ENCODE measurements at regions not wholly inside any gene's neighbourhood (a gene's known extent, or its start where the extent isn't known, plus 50 kb on each side); places are given as distances from the start of the nearest gene placed in this dataset.

GRCh38 chr10:84588971-84589370, 260.6 kb downstream of the CCSER2 start:
- H3K27me3 Mint-ChIP-seq (ENCODE audit: low read depth, poor library complexity), result peaks cover 11% of the 10 kb centered on the region
- no peak overlapping the region for H3K27ac Mint-ChIP-seq
- no peak for DNase-seq
- no peaks in the 10 kb centered on the region for H3K36me3 Mint-ChIP-seq (ENCODE audit: low read depth)
- no peaks in the 10 kb centered on the region for H3K9me3 Mint-ChIP-seq
- TF ChIP-seq CTCF (IDR thresholded peaks at IDR 0.05), result no peak
- no peak overlapping the region for H3K4me3 Mint-ChIP-seq
- peaks cover 76% of the 10 kb centered on the region for H3K4me1 Mint-ChIP-seq

GRCh38 chr10:84589526-84590205, 261.3 kb downstream of the CCSER2 start:
- DNase-seq, result no peak
- no peak for TF ChIP-seq CTCF (IDR thresholded peaks at IDR 0.05)
- H3K4me3 Mint-ChIP-seq, result no peak overlapping the region
- no peaks in the 10 kb centered on the region for H3K36me3 Mint-ChIP-seq (ENCODE audit: low read depth)
- peaks cover 69% of the 10 kb centered on the region for H3K4me1 Mint-ChIP-seq
- H3K27me3 Mint-ChIP-seq (ENCODE audit: low read depth, poor library complexity), result peaks cover 13% of the 10 kb centered on the region
- H3K27ac Mint-ChIP-seq, result peak overlapping the region; percentile 93
- no peaks in the 10 kb centered on the region for H3K9me3 Mint-ChIP-seq

- H3K36me3 Mint-ChIP-seq (ENCODE audit: low read depth), result no peaks in the 10 kb centered on the region
- H3K9me3 Mint-ChIP-seq, result no peaks in the 10 kb centered on the region
- H3K27me3 Mint-ChIP-seq (ENCODE audit: low read depth, poor library complexity), result peaks cover 13% of the 10 kb centered on the region
- no peak for DNase-seq
- TF ChIP-seq CTCF (IDR thresholded peaks at IDR 0.05), result no peak
- no peak overlapping the region for H3K4me3 Mint-ChIP-seq
- peak overlapping the region; percentile 93 for H3K27ac Mint-ChIP-seq
- H3K4me1 Mint-ChIP-seq, result peaks cover 64% of the 10 kb centered on the region
Observed at GRCh38 chr10:84590327-84591193, 262.2 kb downstream of the CCSER2 start.

GRCh38 chr10:84593506-84593905, 265.1 kb downstream of the CCSER2 start:
- H3K9me3 Mint-ChIP-seq, result peaks cover 21% of the 10 kb centered on the region
- H3K4me1 Mint-ChIP-seq, result peaks cover 50% of the 10 kb centered on the region
- peak overlapping the region; percentile 54 for H3K27ac Mint-ChIP-seq
- H3K27me3 Mint-ChIP-seq (ENCODE audit: low read depth, poor library complexity), result peaks cover 9% of the 10 kb centered on the region
- H3K4me3 Mint-ChIP-seq, result no peak overlapping the region
- TF ChIP-seq CTCF (IDR thresholded peaks at IDR 0.05), result no peak
- peaks cover 5% of the 10 kb centered on the region for H3K36me3 Mint-ChIP-seq (ENCODE audit: low read depth)
- DNase-seq, result no peak

- no peak overlapping the region for H3K4me3 Mint-ChIP-seq
- H3K27me3 Mint-ChIP-seq (ENCODE audit: low read depth, poor library complexity), result peaks cover 6% of the 10 kb centered on the region
- no peak overlapping the region for H3K27ac Mint-ChIP-seq
Observed at GRCh38 chr10:84596585-84596984, 268.2 kb downstream of the CCSER2 start.

More at GRCh38 chr10:84596585-84596984, 268.2 kb downstream of the CCSER2 start:
- peaks cover 5% of the 10 kb centered on the region for H3K36me3 Mint-ChIP-seq (ENCODE audit: low read depth)
- no peak for DNase-seq
- peaks cover 19% of the 10 kb centered on the region for H3K4me1 Mint-ChIP-seq
- TF ChIP-seq CTCF (IDR thresholded peaks at IDR 0.05), result no peak
- H3K9me3 Mint-ChIP-seq, result peaks cover 28% of the 10 kb centered on the region
